Gastrocnemius medialis (tissue), 4 donors: ENCODE measurements at regions not wholly inside any gene's neighbourhood (a gene's known extent, or its start where the extent isn't known, plus 50 kb on each side); places are given as distances from the start of the nearest gene placed in this dataset.

Experiments
- ATAC-seq, 2 donors: fragments of 150-250 bp; one replicate each; pipeline ENCODE4 v1.9.1; 2016
- DNase-seq, 2 donors: peaks; one replicate each; pipeline ENCODE4 v3.0.0-alpha.2; 2019
- H3K27ac ChIP-seq, 4 donors: fragments of 200-600 bp; sonication (generic); 1 replicate in 1 of 4; 2 replicates in 3 of 4; pipeline ENCODE4 v1.5.1; 2016 to 2018; ENCODE audit warnings: mild to moderate bottlenecking in 2 of 4, moderate library complexity in 1 of 4
- H3K27me3 ChIP-seq, 3 donors: fragments of 200-600 bp; sonication (generic) in 2 of 3; 1 replicate in 1 of 3; 2 replicates in 2 of 3; pipeline versions ENCODE4 v1.5.1 to v1.6.0; 2016 to 2019; ENCODE audit warnings: mild to moderate bottlenecking in 1 of 3, moderate library complexity in 1 of 3
- H3K36me3 ChIP-seq, 2 donors: fragments of 200-600 bp; sonication (generic) in 1 of 2; one replicate each; pipeline ENCODE4 v1.5.1; 2017 to 2018
- H3K4me1 ChIP-seq, 2 donors: fragments of 200-600 bp; sonication (generic) in 1 of 2; one replicate each; pipeline ENCODE4 v1.5.1; 2016 to 2017; ENCODE audit warnings: mild to moderate bottlenecking in 2 of 2
- H3K4me3 ChIP-seq, 4 donors: fragments of 200-600 bp; sonication (generic) in 3 of 4; 1 replicate in 1 of 4; 2 replicates in 3 of 4; pipeline ENCODE4 v1.5.1; 2016 to 2019; ENCODE audit warnings: mild to moderate bottlenecking in 2 of 4
- H3K9me3 ChIP-seq, 3 donors: fragments of 200-600 bp; sonication (generic) in 2 of 3; 1 replicate in 1 of 3; 2 replicates in 2 of 3; pipeline ENCODE4 v1.5.1; 2016 to 2019
- CTCF ChIP-seq, 5 experiments: fragments of 450-650 bp in 3 of 5; fragments of 200-600 bp in 2 of 5; sonication (generic) in 2 of 5; IDR thresholded peaks in 4 of 5; conservative IDR thresholded peaks in 1 of 5; 1 replicate in 4 of 5; 2 replicates in 1 of 5; pipeline ENCODE4 v1.5.1; 2016 to 2019; ENCODE audit warnings: antibody characterized with exemption in 5 of 5, mild to moderate bottlenecking in 3 of 5, moderate library complexity in 3 of 5
- POLR2A ChIP-seq, 2 donors: fragments of 450-650 bp; IDR thresholded peaks; one replicate each; pipeline ENCODE4 v1.6.1; 2017; ENCODE audit warnings: antibody characterized with exemption in 2 of 2, mild to moderate bottlenecking in 2 of 2, moderate library complexity in 2 of 2
- in situ Hi-C, 4 donors: fragments of 200-750 bp; cut with MboI; loops; one replicate each; pipeline versions ENCODE4 v1.15.0 to v1.8.0; 2017; ENCODE audit warnings: low sequenced_read_pairs in 4 of 4
- intact Hi-C: fragments of 100-400 bp; cut with DNase I; formaldehyde crosslinking; loops from one replicate; pipeline ENCODE4 v1.15.1; 2023; ENCODE audit warnings: low total_unique reads

DNA sequence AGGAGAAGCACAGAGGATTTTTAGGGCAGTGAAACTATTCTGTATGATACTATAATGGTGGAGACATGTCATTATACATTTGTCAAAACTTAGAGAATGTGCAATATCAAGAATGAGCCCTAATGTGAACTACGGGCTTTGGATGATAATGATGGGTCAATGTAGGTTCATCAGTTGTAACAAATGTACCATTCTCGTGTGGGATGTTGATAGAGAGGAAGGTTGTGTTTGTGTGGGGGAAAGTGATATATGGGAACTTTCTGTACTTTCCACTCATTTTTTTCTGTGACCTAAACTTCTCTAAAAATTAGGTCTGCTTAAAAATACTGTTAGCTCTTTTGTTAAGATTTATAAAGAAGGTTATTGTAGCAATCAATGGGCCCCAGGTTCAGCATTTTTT is 138.9 kb downstream of the SPATA31D1 start:
- Histone ChIP-seq H3K27me3 (no peaks in the 10 kb centered on the region), H3K27ac (no peak overlapping the region), H3K4me3 (no peak overlapping the region), H3K4me1 (no peaks in the 10 kb centered on the region), H3K9me3 (no peaks in the 10 kb centered on the region), H3K36me3 (no peaks in the 10 kb centered on the region)
- intact Hi-C loops: no loop called here
- in situ Hi-C loops: no loop called here
- TF ChIP-seq POLR2A (IDR thresholded peaks at IDR 0.05): no peak
- no peak for TF ChIP-seq CTCF (IDR thresholded peaks at IDR 0.05 in 4 of 5, conservative IDR thresholded peaks at IDR 0.05 in 1 of 5)
- DNase-seq (no peak), ATAC-seq (no peak)

- H3K27ac ChIP-seq: no peak overlapping the region
- no peaks in the 10 kb centered on the region for H3K9me3 ChIP-seq
- H3K27me3 ChIP-seq: no peaks in the 10 kb centered on the region
- no peak for DNase-seq
- TF ChIP-seq POLR2A (IDR thresholded peaks at IDR 0.05) (no peak), CTCF (IDR thresholded peaks at IDR 0.05 in 4 of 5, conservative IDR thresholded peaks at IDR 0.05 in 1 of 5) (no peak)
- ATAC-seq: no peak
- in situ Hi-C loops (no loop called here), intact Hi-C loops (no loop called here)
- no peaks in the 10 kb centered on the region for H3K36me3 ChIP-seq
- H3K4me1 ChIP-seq: no peaks in the 10 kb centered on the region
- H3K4me3 ChIP-seq: no peak overlapping the region
Measured at GRCh38 chr9:82128011-82128696, 139.6 kb downstream of the SPATA31D1 start.

- no peaks in the 10 kb centered on the region for H3K9me3 ChIP-seq
- intact Hi-C loops: no loop called here
- H3K4me1 ChIP-seq: no peaks in the 10 kb centered on the region
- no peaks in the 10 kb centered on the region for H3K27me3 ChIP-seq
- ATAC-seq: no peak
- H3K27ac ChIP-seq: no peak overlapping the region
- in situ Hi-C loops: no loop called here
- H3K36me3 ChIP-seq: no peaks in the 10 kb centered on the region
- DNase-seq: no peak
- H3K4me3 ChIP-seq: no peak overlapping the region
- TF ChIP-seq CTCF (IDR thresholded peaks at IDR 0.05 in 4 of 5, conservative IDR thresholded peaks at IDR 0.05 in 1 of 5): no peak
- TF ChIP-seq POLR2A (IDR thresholded peaks at IDR 0.05): no peak
Measured at GRCh38 chr9:82129708-82130107, 141.1 kb downstream of the SPATA31D1 start.

DNA sequence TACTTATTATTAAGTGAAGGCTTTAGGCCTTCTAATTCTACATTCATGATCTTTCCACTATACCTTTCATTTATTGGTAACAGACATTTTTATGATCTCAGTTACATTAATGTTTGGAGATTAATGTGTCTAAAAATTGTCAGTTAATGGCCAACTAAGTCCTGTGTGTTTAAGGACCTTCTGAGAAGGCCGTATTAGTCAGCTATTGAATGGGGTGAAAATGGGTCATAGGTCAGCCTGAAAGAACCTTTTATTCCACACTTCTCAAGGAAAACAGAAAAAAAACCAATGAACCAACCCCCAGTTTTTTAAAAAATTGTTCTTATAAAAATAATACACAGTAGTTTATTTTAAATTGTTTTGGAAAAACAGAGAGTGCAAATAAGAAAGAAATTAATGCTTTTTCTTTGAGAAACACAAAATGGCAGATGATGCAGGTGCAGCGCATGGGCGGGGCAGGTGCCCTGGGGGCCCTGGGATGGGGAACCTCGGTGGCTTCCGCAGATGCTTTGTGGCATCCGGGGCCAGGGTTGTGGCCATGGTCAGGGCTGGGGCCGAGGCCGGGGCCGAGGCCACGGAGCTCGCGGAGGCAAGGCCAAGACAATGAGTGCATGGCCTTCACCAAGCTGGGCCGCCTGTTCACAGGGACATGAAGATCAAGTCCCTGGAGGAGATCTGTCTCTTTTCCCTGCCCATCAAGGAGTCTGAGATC is 141.9 kb downstream of the SPATA31D1 start:
- DNase-seq: no peak
- Histone ChIP-seq H3K4me1 (no peaks in the 10 kb centered on the region), H3K27ac (no peak overlapping the region), H3K36me3 (no peaks in the 10 kb centered on the region), H3K9me3 (no peaks in the 10 kb centered on the region), H3K4me3 (no peak overlapping the region), H3K27me3 (no peaks in the 10 kb centered on the region)
- ATAC-seq: no peak
- in situ Hi-C loops (no loop called here), intact Hi-C loops (no loop called here)
- no peak for TF ChIP-seq CTCF (IDR thresholded peaks at IDR 0.05 in 4 of 5, conservative IDR thresholded peaks at IDR 0.05 in 1 of 5)
- no peak for TF ChIP-seq POLR2A (IDR thresholded peaks at IDR 0.05)
